PC-3 (cell line): ENCODE measurements at regions not wholly inside any gene's neighbourhood (a gene's known extent, or its start where the extent isn't known, plus 50 kb on each side); places are given as distances from the start of the nearest gene placed in this dataset.
"Not testable (repeated sequence)": the region's sequence is repeated elsewhere in the genome, so short reads cannot be mapped to it uniquely, and the experiment has no call there.

Source experiments
- ATAC-seq: fragments of 200-7000 bp; cut with Tn5 transposase; 2 replicates; pipeline ENCODE4 v1.9.1; 2020; ENCODE audit warnings: mild to moderate bottlenecking, moderate library complexity
- BruUV-seq: library from RNA; stranded (reverse); fragments of 400-500 nt; replicated peaks from 2 replicates; lab custom pipeline; 2021; lab: Mats Ljungman, UMichigan
- CTCF ChIA-PET: fragments of 300-600 bp; sonication (Branson Sonifier 250); formaldehyde crosslinking; loops from one replicate; lab custom pipeline; 2022; ENCODE audit warnings: antibody characterized with exemption; lab: Charles Lee
- POLR2A ChIA-PET: fragments of 300-600 bp; sonication (Branson Sonifier 250); formaldehyde crosslinking; loops from one replicate; lab custom pipeline; 2022; ENCODE audit warnings: antibody characterized with exemption; ENCODE audit not compliant: unreplicated experiment; lab: Charles Lee
- DNase-seq: peaks from one replicate; pipeline ENCODE4 v3.0.0-alpha.2; 2015
- H2AFZ ChIP-seq: fragments of 300-600 bp; sonication (generic); 2 replicates; pipeline ENCODE4 v1.6.0; 2016; ENCODE audit warnings: antibody characterized with exemption, low read length
- H3F3A ChIP-seq: fragments of 300-600 bp; sonication (generic); one replicate; pipeline ENCODE4 v1.6.0; 2017; ENCODE audit warnings: antibody characterized with exemption, low read length, control low read depth, mild to moderate bottlenecking; ENCODE audit not compliant: unreplicated experiment
- H3K27ac ChIP-seq: fragments of 300-600 bp; sonication (generic); 2 replicates; pipeline ENCODE4 v1.5.1; 2016; ENCODE audit warnings: mild to moderate bottlenecking, low read length
- H3K27me3 ChIP-seq: fragments of 300-600 bp; sonication (generic); 2 replicates; pipeline ENCODE4 v1.6.1; 2016; ENCODE audit warnings: low read length, mixed read lengths
- H3K36me3 ChIP-seq: fragments of 300-600 bp; sonication (generic); 2 replicates; pipeline ENCODE4 v1.6.1; 2016; ENCODE audit warnings: low read depth, mixed run types, low read length, mixed read lengths
- H3K4me1 ChIP-seq: fragments of 300-600 bp; sonication (generic); 2 replicates; pipeline ENCODE4 v1.5.1; 2016; ENCODE audit warnings: low read length; ENCODE audit not compliant: insufficient read depth
- H3K4me2 ChIP-seq: fragments of 300-600 bp; sonication (generic); 2 replicates; pipeline ENCODE4 v1.6.0; 2016; ENCODE audit warnings: low read length
- H3K4me3 ChIP-seq: fragments of 300-600 bp; sonication (generic); 2 replicates; pipeline ENCODE4 v1.5.1; 2016; ENCODE audit warnings: mild to moderate bottlenecking, low read length, mixed read lengths
- H3K79me2 ChIP-seq: fragments of 300-600 bp; sonication (generic); 2 replicates; pipeline ENCODE4 v1.6.1; 2017; ENCODE audit warnings: low read length, mixed read lengths
- H3K9ac ChIP-seq: fragments of 300-600 bp; sonication (generic); 2 replicates; pipeline ENCODE4 v1.6.0; 2016; ENCODE audit warnings: mild to moderate bottlenecking, low read length
- H3K9me2 ChIP-seq: fragments of 300-600 bp; sonication (generic); replicated peaks from 2 replicates; pipeline ENCODE4 v1.6.1; 2016; ENCODE audit warnings: mixed run types, low read length, mixed read lengths
- H3K9me3 ChIP-seq: fragments of 300-600 bp; sonication (generic); 2 replicates; pipeline ENCODE4 v1.6.1; 2016; ENCODE audit warnings: low read length, mixed read lengths
- H4K20me1 ChIP-seq: fragments of 300-600 bp; sonication (generic); 2 replicates; pipeline ENCODE4 v1.6.1; 2016; ENCODE audit warnings: low read length, mixed read lengths
- EZH2 ChIP-seq: fragments of 300-600 bp; sonication (generic); IDR thresholded peaks from one replicate; pipeline ENCODE4 v1.6.1; 2017; ENCODE audit warnings: antibody characterized with exemption, mild to moderate bottlenecking, low read length; ENCODE audit not compliant: unreplicated experiment
- EZH2phosphoT487 ChIP-seq: fragments of 300-600 bp; sonication (generic); IDR thresholded peaks from 2 replicates; pipeline ENCODE4 v1.6.1; 2018; ENCODE audit warnings: mild to moderate bottlenecking, antibody characterized with exemption, low read length, borderline replicate concordance
- intact Hi-C: fragments of 100-400 bp; cut with micrococcal nuclease; formaldehyde crosslinking; loops from 2 replicates; pipeline ENCODE4 v1.9.0; 2023
- TF ChIP-seq, protein P1 (sequence below): fragments of 300-600 bp; sonication (generic); conservative IDR thresholded peaks from 2 replicates; pipeline ENCODE4 v1.5.1; 2017; ENCODE audit warnings: antibody characterized with exemption, low read depth, mild to moderate bottlenecking, low read length

DNA sequence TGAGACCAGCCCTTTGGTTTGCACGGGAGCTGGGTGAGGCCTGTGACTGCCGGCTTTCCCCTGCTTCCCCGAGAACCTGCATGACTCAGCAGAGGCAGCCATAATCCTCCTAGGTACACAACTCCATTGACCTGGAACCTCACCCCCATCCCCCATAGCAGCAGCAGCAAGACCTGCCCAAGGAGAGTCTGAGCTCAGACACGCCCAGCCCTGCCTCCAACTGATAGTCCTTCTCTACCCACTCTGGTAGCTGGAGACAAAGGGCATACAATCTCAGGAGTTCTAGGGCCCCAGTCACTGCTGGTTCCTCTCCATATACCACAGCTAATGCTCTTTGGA is 141.0 kb upstream of the ARHGEF26 start:
- ChIA-PET CTCF (interaction anchor here (0.6 kb wide), 1 partner anchor 690 kb away, joined by 4 read pairs; no protein-coding TSS in a partner anchor), POLR2A (no interaction called here)
- BruUV-seq = no TSS peak
- ATAC-seq = peak; percentile 42
- Histone ChIP-seq H3F3A (no peaks in the 10 kb centered on the region), H3K9me3 (no peaks in the 10 kb centered on the region), H3K27ac (peak overlapping the region; percentile 38), H3K4me3 (no peak overlapping the region), H3K4me1 (peaks cover 19% of the 10 kb centered on the region), H3K79me2 (no peaks in the 10 kb centered on the region), H2AFZ (peak overlapping the region; percentile 66), H3K9ac (peak overlapping the region; percentile 20; the same call in 1 of the 2 replicates), H3K36me3 (no peaks in the 10 kb centered on the region), H3K4me2 (0 out of 2 replicates have a peak overlapping the region, but pooled peaks have one; percentile 6), H3K27me3 (no peaks in the 10 kb centered on the region), H4K20me1 (no peaks in the 10 kb centered on the region), H3K9me2 (no peaks in the 10 kb centered on the region)
- TF ChIP-seq, protein P1, sequence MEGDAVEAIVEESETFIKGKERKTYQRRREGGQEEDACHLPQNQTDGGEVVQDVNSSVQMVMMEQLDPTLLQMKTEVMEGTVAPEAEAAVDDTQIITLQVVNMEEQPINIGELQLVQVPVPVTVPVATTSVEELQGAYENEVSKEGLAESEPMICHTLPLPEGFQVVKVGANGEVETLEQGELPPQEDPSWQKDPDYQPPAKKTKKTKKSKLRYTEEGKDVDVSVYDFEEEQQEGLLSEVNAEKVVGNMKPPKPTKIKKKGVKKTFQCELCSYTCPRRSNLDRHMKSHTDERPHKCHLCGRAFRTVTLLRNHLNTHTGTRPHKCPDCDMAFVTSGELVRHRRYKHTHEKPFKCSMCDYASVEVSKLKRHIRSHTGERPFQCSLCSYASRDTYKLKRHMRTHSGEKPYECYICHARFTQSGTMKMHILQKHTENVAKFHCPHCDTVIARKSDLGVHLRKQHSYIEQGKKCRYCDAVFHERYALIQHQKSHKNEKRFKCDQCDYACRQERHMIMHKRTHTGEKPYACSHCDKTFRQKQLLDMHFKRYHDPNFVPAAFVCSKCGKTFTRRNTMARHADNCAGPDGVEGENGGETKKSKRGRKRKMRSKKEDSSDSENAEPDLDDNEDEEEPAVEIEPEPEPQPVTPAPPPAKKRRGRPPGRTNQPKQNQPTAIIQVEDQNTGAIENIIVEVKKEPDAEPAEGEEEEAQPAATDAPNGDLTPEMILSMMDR = no peak
- TF ChIP-seq EZH2phosphoT487 = no peak
- TF ChIP-seq EZH2 = no peak
- peak; percentile 51 for DNase-seq
- intact Hi-C loops = no loop called here

DNA sequence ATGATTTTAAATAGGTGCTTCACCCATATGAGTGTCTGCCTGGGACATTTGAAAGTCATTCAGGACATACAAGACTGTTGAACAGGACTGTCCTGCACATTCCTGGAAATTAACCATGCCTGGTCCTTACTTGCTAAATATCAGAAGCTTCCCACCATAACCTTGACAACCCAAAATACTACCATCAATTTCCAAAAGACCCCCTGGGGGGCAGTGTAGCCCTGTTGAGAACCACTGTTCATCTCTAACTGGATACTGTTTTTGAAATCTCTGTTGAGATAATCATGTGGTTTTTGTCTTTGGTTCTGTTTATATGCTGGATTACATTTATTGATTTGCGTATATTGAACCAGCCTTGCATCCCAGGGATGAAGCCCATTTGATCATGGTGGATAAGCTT is 123.8 kb upstream of the ARHGEF26 start:
- H3K79me2 ChIP-seq, BruUV-seq, H3K4me2 ChIP-seq, H2AFZ ChIP-seq, H3K4me3 ChIP-seq, H3K4me1 ChIP-seq, H3K9me2 ChIP-seq, H3K9ac ChIP-seq, CTCF ChIA-PET, H3K36me3 ChIP-seq, H3K27me3 ChIP-seq, H3K27ac ChIP-seq, H4K20me1 ChIP-seq, POLR2A ChIA-PET, H3F3A ChIP-seq, H3K9me3 ChIP-seq: not testable (repeated sequence)
- intact Hi-C loops = loop anchor here (2.0 kb wide), 1 partner anchor 21 kb away; no protein-coding TSS in a partner anchor
- DNase-seq (peak; percentile 50), ATAC-seq (peak; percentile 42; the same call in 1 of the 2 replicates)
- TF ChIP-seq, protein P1 = peak; percentile 48

DNA sequence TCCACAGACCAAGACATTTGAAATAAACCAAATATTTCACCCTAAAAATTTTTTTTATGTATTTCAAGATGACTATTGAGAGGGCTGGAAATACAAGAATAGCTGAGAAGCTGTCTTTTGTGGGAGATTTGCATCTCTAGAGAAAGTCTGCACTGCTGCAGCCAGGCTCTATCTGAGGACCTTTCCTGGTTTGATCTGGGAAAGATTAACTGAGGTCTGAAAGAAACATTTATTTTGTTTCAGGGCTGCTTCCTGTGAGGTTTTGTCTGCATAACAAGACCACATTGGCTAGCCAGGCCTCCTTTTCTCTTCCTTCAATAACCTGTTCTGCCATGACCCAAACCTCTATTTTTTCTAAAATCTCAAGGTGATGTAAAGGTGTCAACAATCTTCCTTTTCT is 117.5 kb upstream of the ARHGEF26 start:
- CTCF ChIA-PET = no interaction called here
- DNase-seq = no peak
- POLR2A ChIA-PET = no interaction called here
- BruUV-seq = no TSS peak
- Histone ChIP-seq H3K27me3 (no peaks in the 10 kb centered on the region; the same call in none of the 2 replicates), H3K9ac (no peak overlapping the region), H3K4me2 (no peak overlapping the region), H3K4me1 (no peaks in the 10 kb centered on the region), H3K36me3 (no peaks in the 10 kb centered on the region), H3F3A (no peaks in the 10 kb centered on the region), H2AFZ (no peak overlapping the region), H3K79me2 (no peaks in the 10 kb centered on the region), H3K4me3 (no peak overlapping the region), H3K27ac (no peak overlapping the region), H3K9me2 (no peaks in the 10 kb centered on the region), H3K9me3 (no peaks in the 10 kb centered on the region), H4K20me1 (no peaks in the 10 kb centered on the region)
- TF ChIP-seq, protein P1 = no peak
- TF ChIP-seq EZH2 = no peak
- no peak for TF ChIP-seq EZH2phosphoT487
- intact Hi-C loops = no loop called here
- no peak for ATAC-seq
